ENCODE measurements at regions not wholly inside any gene's neighbourhood (a gene's known extent, or its start where the extent isn't known, plus 50 kb on each side); places are given as distances from the start of the nearest gene placed in this dataset.

GRCh38 chr13:34340534-34340933 is 522.6 kb downstream of the RFC3 start:
- H3K27me3 ChIP-seq (ENCODE audit: insufficient read depth, low read depth): no peaks in the 10 kb centered on the region
- no peak overlapping the region for H3K9ac ChIP-seq
- H3K36me3 ChIP-seq (ENCODE audit: insufficient read depth): no peaks in the 10 kb centered on the region
- H4K20me1 ChIP-seq (ENCODE audit: insufficient read depth): no peaks in the 10 kb centered on the region
- TF ChIP-seq, protein P1, sequence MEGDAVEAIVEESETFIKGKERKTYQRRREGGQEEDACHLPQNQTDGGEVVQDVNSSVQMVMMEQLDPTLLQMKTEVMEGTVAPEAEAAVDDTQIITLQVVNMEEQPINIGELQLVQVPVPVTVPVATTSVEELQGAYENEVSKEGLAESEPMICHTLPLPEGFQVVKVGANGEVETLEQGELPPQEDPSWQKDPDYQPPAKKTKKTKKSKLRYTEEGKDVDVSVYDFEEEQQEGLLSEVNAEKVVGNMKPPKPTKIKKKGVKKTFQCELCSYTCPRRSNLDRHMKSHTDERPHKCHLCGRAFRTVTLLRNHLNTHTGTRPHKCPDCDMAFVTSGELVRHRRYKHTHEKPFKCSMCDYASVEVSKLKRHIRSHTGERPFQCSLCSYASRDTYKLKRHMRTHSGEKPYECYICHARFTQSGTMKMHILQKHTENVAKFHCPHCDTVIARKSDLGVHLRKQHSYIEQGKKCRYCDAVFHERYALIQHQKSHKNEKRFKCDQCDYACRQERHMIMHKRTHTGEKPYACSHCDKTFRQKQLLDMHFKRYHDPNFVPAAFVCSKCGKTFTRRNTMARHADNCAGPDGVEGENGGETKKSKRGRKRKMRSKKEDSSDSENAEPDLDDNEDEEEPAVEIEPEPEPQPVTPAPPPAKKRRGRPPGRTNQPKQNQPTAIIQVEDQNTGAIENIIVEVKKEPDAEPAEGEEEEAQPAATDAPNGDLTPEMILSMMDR (conservative IDR thresholded peaks at IDR 0.05; ENCODE audit: low read depth, low read length): no peak
- H3K4me1 ChIP-seq (ENCODE audit: low read depth, poor library complexity, severe bottlenecking): no peaks in the 10 kb centered on the region
- no peaks in the 10 kb centered on the region for H3K79me2 ChIP-seq (ENCODE audit: insufficient read depth, low read depth)
- no peak overlapping the region for H2AFZ ChIP-seq (ENCODE audit: low read depth)
- H3K27ac ChIP-seq: no peak overlapping the region
- no peak overlapping the region for H3K4me3 ChIP-seq (IDR thresholded peaks at IDR 0.05; ENCODE audit: insufficient read depth, low read depth, low read length)
- H3K4me2 ChIP-seq: no peak overlapping the region

DNA sequence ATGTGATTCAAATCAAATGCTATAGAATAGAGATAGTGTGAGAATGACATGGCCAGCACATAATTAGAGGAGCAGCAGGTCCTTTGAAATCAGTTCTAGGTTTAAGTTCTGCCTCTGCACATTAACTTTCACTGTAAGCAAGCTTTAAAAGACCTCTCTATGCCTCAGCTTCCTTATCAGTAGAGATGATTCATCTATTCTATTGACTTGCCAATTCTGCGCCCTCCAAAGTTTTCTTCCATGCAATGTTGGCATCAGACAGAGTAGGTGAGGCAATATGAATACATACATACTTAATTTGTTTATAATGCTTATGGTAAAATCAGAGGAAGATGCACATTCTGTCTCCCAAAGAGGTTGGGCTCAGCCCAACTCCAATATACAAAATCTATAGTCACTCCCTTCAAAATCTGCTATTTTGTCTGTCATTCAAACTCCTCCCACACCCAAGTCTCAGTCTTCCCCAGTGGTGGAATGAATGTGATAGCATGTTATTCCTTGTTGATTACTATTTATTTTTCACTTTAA is 525.5 kb downstream of the RFC3 start:
- H3K4me3 ChIP-seq (IDR thresholded peaks at IDR 0.05; ENCODE audit: insufficient read depth, low read depth, low read length): no peak overlapping the region
- no peak overlapping the region for H3K27ac ChIP-seq

GRCh38 chr13:34344816-34345215 is 526.9 kb downstream of the RFC3 start:
- Histone ChIP-seq H3K27ac (no peak overlapping the region), H3K4me1 (ENCODE audit: low read depth, poor library complexity, severe bottlenecking) (no peaks in the 10 kb centered on the region), H3K9ac (no peak overlapping the region), H3K27me3 (ENCODE audit: insufficient read depth, low read depth) (no peaks in the 10 kb centered on the region), H3K4me2 (no peak overlapping the region), H4K20me1 (ENCODE audit: insufficient read depth) (no peaks in the 10 kb centered on the region), H3K36me3 (ENCODE audit: insufficient read depth) (no peaks in the 10 kb centered on the region), H2AFZ (ENCODE audit: low read depth) (no peak overlapping the region), H3K79me2 (ENCODE audit: insufficient read depth, low read depth) (no peaks in the 10 kb centered on the region), H3K4me3 (IDR thresholded peaks at IDR 0.05; ENCODE audit: insufficient read depth, low read depth, low read length) (no peak overlapping the region)
- TF ChIP-seq, protein P1 (conservative IDR thresholded peaks at IDR 0.05; ENCODE audit: low read depth, low read length): no peak

More for the DNA sequence above, 525.5 kb downstream of the RFC3 start:
- no peaks in the 10 kb centered on the region for H3K27me3 ChIP-seq (ENCODE audit: insufficient read depth, low read depth)
- TF ChIP-seq, protein P1 (conservative IDR thresholded peaks at IDR 0.05; ENCODE audit: low read depth, low read length): no peak
- no peak overlapping the region for H2AFZ ChIP-seq (ENCODE audit: low read depth)
- no peak overlapping the region for H3K4me2 ChIP-seq
- H4K20me1 ChIP-seq (ENCODE audit: insufficient read depth): no peaks in the 10 kb centered on the region
- H3K9ac ChIP-seq: no peak overlapping the region
- no peaks in the 10 kb centered on the region for H3K4me1 ChIP-seq (ENCODE audit: low read depth, poor library complexity, severe bottlenecking)
- no peaks in the 10 kb centered on the region for H3K79me2 ChIP-seq (ENCODE audit: insufficient read depth, low read depth)
- no peaks in the 10 kb centered on the region for H3K36me3 ChIP-seq (ENCODE audit: insufficient read depth)

DNA sequence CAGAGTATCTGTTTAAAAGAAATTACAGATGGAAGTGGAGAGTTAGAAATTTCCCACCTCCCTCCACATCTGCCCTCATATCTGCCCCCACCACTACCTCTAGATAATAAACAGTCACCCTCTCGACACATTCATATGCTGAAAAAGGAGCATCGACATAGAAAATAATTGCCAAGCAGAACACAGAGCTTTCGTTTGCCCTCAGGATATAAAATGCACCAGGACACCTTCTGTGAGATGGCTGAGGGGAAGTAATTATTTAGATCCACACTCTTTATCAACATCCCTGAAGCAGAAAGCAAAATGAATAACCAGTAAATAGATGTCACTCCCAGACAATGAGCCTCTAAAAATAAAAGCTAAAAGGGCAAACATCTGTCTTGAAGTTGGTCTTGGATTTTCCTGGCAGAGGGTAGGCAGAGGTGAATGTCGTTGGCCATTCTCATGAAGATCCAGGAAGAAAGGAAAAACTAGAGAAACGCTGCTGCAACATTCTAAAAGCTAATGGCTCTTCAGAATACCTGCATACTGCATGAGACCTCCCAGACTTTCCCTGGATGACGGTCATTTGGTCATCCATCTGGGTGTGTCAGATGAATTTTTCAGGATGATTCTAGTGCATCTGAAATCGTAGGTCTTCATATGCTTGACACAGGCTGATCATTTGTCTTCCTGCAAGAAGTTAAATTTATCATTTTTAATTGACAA is 527.5 kb downstream of the RFC3 start:
- no peaks in the 10 kb centered on the region for H4K20me1 ChIP-seq (ENCODE audit: insufficient read depth)
- no peaks in the 10 kb centered on the region for H3K79me2 ChIP-seq (ENCODE audit: insufficient read depth, low read depth)
- no peak overlapping the region for H3K27ac ChIP-seq
- no peaks in the 10 kb centered on the region for H3K4me1 ChIP-seq (ENCODE audit: low read depth, poor library complexity, severe bottlenecking)
- H3K27me3 ChIP-seq (ENCODE audit: insufficient read depth, low read depth): no peaks in the 10 kb centered on the region
- H3K36me3 ChIP-seq (ENCODE audit: insufficient read depth): no peaks in the 10 kb centered on the region
- TF ChIP-seq, protein P1 (conservative IDR thresholded peaks at IDR 0.05; ENCODE audit: low read depth, low read length): no peak
- H2AFZ ChIP-seq (ENCODE audit: low read depth): no peak overlapping the region
- H3K4me3 ChIP-seq (IDR thresholded peaks at IDR 0.05; ENCODE audit: insufficient read depth, low read depth, low read length): no peak overlapping the region
- H3K4me2 ChIP-seq: no peak overlapping the region
- H3K9ac ChIP-seq: no peak overlapping the region

Data from KMS-11 (cell line).